ENCODE measurements at regions not wholly inside any gene's neighbourhood (a gene's known extent, or its start where the extent isn't known, plus 50 kb on each side); places are given as distances from the start of the nearest gene placed in this dataset.
A peak's percentile ranks its signal among the peaks of the same experiment; 100 is the strongest.

DNA sequence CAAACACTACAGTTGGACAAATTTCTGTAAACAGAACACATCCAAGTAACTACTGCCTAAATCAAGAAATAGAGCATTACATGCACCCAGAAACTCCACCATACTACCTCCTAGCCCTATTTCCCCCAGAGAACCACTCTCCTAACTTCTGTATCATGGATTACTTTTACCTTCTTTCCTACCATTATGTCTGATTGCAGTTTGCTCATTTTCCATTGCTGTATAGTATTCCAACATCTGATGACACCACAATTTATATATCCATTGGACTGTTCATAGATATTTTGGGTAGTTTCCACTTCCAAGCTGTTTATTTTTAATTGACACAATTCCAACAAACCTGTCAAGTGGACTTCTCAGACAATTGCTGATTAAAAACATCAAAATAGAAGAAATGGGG is 271.1 kb downstream of the CDC5L start:
- H3K4me3 ChIP-seq (ENCODE audit: insufficient read depth, low read depth, low read length): no peak overlapping the region
- no peak for DNase-seq
- no peaks in the 10 kb centered on the region for H3K36me3 ChIP-seq (replicated peaks; ENCODE audit: control insufficient read depth, insufficient read depth, low read length)
- no peaks in the 10 kb centered on the region for H3K27me3 ChIP-seq (ENCODE audit: control insufficient read depth, insufficient read depth, low read length)

DNA sequence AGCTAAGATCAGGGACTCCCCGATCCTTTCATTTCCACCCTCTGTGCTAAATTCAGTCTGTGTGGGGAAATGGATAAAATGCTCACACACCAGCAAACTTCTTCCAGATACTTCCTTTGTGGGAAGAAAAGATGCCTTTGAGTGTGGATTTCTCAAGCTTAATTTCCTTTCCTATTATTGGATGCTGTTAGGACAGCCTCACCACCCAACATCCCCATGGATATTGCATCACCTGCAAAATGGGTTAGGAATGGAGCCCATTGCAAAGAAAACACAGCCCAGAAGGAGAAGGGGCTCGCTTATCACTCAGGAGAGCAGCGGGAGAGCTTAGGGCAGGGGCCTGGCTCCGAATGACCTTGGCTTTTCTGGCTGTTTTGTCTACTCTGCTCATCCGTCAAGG is 272.2 kb downstream of the CDC5L start:
- H3K4me3 ChIP-seq (ENCODE audit: insufficient read depth, low read depth, low read length): no peak overlapping the region
- no peaks in the 10 kb centered on the region for H3K36me3 ChIP-seq (replicated peaks; ENCODE audit: control insufficient read depth, insufficient read depth, low read length)
- no peak for DNase-seq
- no peaks in the 10 kb centered on the region for H3K27me3 ChIP-seq (ENCODE audit: control insufficient read depth, insufficient read depth, low read length)

DNA sequence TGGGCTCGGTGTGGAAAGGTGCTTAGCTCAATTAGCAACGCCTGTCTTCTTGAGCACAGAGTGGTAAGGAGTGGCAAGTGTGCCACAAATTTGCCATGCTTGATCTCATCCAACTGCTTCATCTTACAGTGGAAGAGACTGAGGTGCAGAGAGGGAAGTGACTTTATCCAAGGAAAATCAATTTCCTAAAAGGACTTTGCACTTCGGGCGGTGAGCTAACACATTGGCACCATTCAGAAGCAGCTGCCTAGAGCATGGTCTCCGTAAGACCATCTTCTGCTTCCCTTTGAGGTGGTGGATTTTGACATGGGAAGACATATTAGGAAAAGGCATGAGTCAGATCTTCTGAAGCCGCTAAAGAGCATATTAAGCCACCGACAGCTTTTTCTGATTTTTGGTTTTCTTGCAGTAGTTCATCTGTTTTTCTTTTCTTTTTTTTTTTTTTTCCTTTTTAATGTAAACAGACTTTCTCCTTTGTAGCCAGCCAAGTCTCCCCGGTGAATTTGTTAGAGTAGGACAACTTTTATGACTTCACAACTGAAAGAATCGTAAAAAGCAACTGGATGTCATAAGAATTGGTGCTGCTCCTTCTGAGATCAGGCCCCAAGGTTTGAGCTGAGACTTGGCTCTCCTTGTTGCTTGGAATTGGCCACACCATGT is 273.2 kb downstream of the CDC5L start:
- no peaks in the 10 kb centered on the region for H3K27me3 ChIP-seq (ENCODE audit: control insufficient read depth, insufficient read depth, low read length)
- no peaks in the 10 kb centered on the region for H3K36me3 ChIP-seq (replicated peaks; ENCODE audit: control insufficient read depth, insufficient read depth, low read length)
- no peak overlapping the region for H3K4me3 ChIP-seq (ENCODE audit: insufficient read depth, low read depth, low read length)
- no peak for DNase-seq

- Histone ChIP-seq H3K27me3 (ENCODE audit: control insufficient read depth, insufficient read depth, low read length) (no peaks in the 10 kb centered on the region), H3K4me3 (ENCODE audit: insufficient read depth, low read depth, low read length) (no peak overlapping the region), H3K36me3 (replicated peaks; ENCODE audit: control insufficient read depth, insufficient read depth, low read length) (no peaks in the 10 kb centered on the region)
- DNase-seq: no peak
These were observed 273.9 kb downstream of the CDC5L start for GRCh38 chr6:44661221-44662008.

DNA sequence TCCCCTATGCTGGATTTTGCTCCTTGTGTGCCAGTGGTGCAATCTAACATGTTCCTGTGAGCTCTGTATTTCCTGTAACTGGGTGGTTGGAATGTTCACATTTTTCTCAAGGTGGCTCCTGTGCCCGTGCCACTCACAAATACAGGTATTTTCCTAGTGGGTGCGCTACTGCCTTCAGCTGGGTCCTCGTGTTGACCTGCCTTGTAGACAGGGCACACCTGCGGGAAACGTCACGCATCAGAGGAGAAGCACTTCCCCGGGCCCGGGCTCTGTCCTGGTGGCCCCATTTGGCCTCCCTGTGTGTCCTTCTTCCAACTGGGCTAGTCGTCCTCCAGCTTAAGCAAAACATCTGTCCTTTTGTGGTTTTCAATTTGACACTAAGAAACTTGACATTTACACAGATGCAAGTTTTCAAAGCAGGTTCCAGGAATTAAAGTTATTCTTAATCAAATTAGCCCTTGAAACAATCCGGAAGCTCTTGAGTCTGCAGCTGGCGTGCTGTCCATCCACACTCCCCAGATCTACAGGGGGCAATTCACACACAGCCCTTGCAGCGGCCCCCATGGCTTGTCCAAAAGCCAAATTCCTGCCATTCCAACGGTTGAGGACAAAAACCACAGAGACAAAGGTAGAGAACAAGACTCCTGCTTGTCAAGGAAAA is 275.1 kb downstream of the CDC5L start:
- peak; percentile 72 for DNase-seq
- no peak overlapping the region for H3K4me3 ChIP-seq (ENCODE audit: insufficient read depth, low read depth, low read length)
- H3K27me3 ChIP-seq (ENCODE audit: control insufficient read depth, insufficient read depth, low read length): no peaks in the 10 kb centered on the region
- no peaks in the 10 kb centered on the region for H3K36me3 ChIP-seq (replicated peaks; ENCODE audit: control insufficient read depth, insufficient read depth, low read length)

DNA sequence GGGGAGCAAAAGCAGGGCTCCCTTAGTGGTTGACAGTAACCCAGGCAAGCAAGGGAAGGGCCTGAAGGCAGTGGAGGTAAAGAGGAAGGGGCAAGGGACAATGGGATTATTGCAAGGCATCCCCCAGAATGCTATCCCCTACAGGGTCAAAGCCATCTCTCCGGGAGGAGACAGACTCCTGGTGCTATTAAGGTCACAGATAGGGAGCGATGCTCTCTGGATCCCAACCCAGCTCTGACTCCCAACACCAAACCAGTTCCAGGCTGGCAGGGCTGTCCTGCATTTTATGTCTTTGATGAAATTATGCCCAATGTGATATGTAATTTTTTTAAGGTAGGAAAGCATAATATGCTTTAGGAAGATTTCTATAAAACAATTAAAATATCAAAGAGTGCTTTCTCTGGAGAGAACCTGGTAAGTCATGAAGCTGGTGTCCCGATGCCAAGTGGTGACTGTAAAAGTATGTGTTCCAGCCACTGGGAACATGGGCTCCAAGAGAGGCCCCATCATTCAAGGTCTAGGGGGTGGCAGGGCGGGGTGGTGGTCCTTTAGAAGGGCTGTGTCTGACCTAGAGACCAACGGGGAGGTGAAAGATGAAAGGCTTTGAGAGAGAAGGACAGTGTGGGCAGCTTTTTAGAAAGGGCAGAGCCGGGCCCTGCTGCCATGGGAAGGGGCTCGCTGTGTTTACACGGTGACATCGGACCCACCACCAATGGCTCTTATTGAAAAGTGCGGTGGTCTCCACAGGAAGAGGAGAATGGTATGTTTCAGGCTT is 276.5 kb downstream of the CDC5L start:
- Histone ChIP-seq H3K4me3 (ENCODE audit: insufficient read depth, low read depth, low read length) (no peak overlapping the region), H3K27me3 (ENCODE audit: control insufficient read depth, insufficient read depth, low read length) (no peaks in the 10 kb centered on the region), H3K36me3 (replicated peaks; ENCODE audit: control insufficient read depth, insufficient read depth, low read length) (no peaks in the 10 kb centered on the region)
- DNase-seq: no peak

- no peaks in the 10 kb centered on the region for H3K36me3 ChIP-seq (replicated peaks; ENCODE audit: control insufficient read depth, insufficient read depth, low read length)
- H3K4me3 ChIP-seq (ENCODE audit: insufficient read depth, low read depth, low read length): no peak overlapping the region
- DNase-seq: no peak
- no peaks in the 10 kb centered on the region for H3K27me3 ChIP-seq (ENCODE audit: control insufficient read depth, insufficient read depth, low read length)
These were observed 277.2 kb downstream of the CDC5L start for GRCh38 chr6:44664716-44665115.

- DNase-seq: no peak
- Histone ChIP-seq H3K36me3 (replicated peaks; ENCODE audit: control insufficient read depth, insufficient read depth, low read length) (no peaks in the 10 kb centered on the region), H3K27me3 (ENCODE audit: control insufficient read depth, insufficient read depth, low read length) (no peaks in the 10 kb centered on the region), H3K4me3 (ENCODE audit: insufficient read depth, low read depth, low read length) (no peak overlapping the region)
These were observed 277.6 kb downstream of the CDC5L start for GRCh38 chr6:44665143-44665542.

- Histone ChIP-seq H3K27me3 (ENCODE audit: control insufficient read depth, insufficient read depth, low read length) (no peaks in the 10 kb centered on the region), H3K36me3 (replicated peaks; ENCODE audit: control insufficient read depth, insufficient read depth, low read length) (no peaks in the 10 kb centered on the region), H3K4me3 (ENCODE audit: insufficient read depth, low read depth, low read length) (no peak overlapping the region)
- no peak for DNase-seq
These were observed 278.2 kb downstream of the CDC5L start for GRCh38 chr6:44665683-44666082.

DNA sequence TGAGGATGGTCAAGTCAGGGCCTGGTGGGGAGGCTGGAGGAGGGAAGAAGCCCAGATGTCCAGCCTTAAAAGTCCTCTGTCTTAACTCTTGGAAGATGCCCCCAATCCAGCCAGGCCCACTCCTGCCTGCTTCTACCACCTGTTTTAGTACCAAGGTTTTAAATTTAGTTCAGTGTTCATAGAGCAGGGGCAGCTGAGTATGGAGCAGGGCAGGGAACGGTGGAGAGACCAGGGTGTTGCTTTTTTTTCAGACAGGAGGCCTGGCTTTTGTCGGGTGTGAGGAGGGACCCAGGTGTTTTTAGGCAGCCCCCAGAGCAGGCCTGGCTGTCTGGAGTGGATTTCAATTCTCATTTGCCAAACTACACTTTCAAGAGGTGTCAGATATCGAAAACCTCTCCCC is 278.8 kb downstream of the CDC5L start:
- no peak overlapping the region for H3K4me3 ChIP-seq (ENCODE audit: insufficient read depth, low read depth, low read length)
- no peaks in the 10 kb centered on the region for H3K27me3 ChIP-seq (ENCODE audit: control insufficient read depth, insufficient read depth, low read length)
- no peak for DNase-seq
- no peaks in the 10 kb centered on the region for H3K36me3 ChIP-seq (replicated peaks; ENCODE audit: control insufficient read depth, insufficient read depth, low read length)

DNA sequence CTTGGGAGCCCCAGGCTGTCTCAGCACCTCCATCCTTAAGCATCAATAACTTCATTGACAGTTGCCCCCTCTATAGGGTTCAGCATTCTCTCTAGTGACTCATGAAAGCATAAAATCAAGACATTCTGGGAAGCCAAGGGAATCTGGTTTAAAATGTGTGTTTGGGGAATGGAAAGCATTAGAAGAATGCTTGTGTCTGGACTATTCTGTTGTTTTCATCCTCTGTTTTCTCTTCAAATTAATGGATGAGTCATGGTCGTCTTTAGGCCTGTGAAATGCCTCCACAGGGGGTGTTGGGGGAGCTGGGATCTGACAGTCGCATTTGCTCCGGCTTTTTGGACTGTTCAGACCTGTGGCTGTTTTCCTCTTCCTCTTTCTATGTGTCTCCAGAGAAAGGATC is 279.7 kb downstream of the CDC5L start:
- Histone ChIP-seq H3K27me3 (ENCODE audit: control insufficient read depth, insufficient read depth, low read length) (no peaks in the 10 kb centered on the region), H3K36me3 (replicated peaks; ENCODE audit: control insufficient read depth, insufficient read depth, low read length) (no peaks in the 10 kb centered on the region), H3K4me3 (ENCODE audit: insufficient read depth, low read depth, low read length) (no peak overlapping the region)
- peak; percentile 56 for DNase-seq

- Histone ChIP-seq H3K36me3 (replicated peaks; ENCODE audit: control insufficient read depth, insufficient read depth, low read length) (no peaks in the 10 kb centered on the region), H3K4me3 (ENCODE audit: insufficient read depth, low read depth, low read length) (no peak overlapping the region), H3K27me3 (ENCODE audit: control insufficient read depth, insufficient read depth, low read length) (no peaks in the 10 kb centered on the region)
- DNase-seq: peak; percentile 71
These were observed 280.3 kb downstream of the CDC5L start for GRCh38 chr6:44667668-44668390.

DNA sequence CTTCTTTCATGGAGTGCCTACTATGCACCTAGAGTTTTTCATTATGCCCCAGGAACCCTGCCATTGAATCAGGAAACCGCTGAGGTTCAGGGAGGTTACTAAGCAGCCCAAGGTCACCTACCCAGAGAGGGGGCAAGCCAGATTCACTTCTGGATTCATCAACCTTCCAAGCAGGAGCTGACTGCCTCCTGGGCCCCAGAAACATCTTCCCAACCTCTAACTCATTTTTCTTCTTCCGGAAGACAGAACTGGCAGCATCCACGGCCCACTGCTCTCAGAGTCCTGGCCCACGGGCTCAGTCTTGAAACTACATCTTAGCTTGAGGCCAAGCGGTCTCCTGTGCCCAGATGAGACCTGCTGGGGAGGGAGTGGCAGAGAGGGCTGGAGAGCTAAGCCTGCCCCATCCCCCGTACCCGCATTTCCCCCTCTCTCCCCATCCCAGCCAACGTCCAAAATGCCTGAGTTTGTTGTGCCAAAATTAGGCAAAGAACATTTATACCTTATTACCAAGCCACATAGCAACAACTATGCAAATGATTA is 281.0 kb downstream of the CDC5L start:
- Histone ChIP-seq H3K36me3 (replicated peaks; ENCODE audit: control insufficient read depth, insufficient read depth, low read length) (no peaks in the 10 kb centered on the region), H3K4me3 (ENCODE audit: insufficient read depth, low read depth, low read length) (no peak overlapping the region), H3K27me3 (ENCODE audit: control insufficient read depth, insufficient read depth, low read length) (no peaks in the 10 kb centered on the region)
- DNase-seq: no peak
